HG02852 (cell line): ENCODE measurements at regions not wholly inside any gene's neighbourhood (a gene's known extent, or its start where the extent isn't known, plus 50 kb on each side); places are given as distances from the start of the nearest gene placed in this dataset.

Experiments
- ATAC-seq: cut with Tn5 transposase; IDR thresholded peaks from one replicate; pipeline ENCODE4 v1.9.1; 2021; ENCODE audit warnings: mild to moderate bottlenecking, moderate library complexity; ENCODE audit not compliant: unreplicated experiment

- no peak for ATAC-seq
These were observed 85.2 kb upstream of the PFKP start for GRCh38 chr10:2982146-2982545.

GRCh38 chr10:2981361-2981801, 86.0 kb upstream of the PFKP start:
- ATAC-seq = no peak

GRCh38 chr10:2980791-2981360, 86.5 kb upstream of the PFKP start:
- ATAC-seq = no peak

- no peak for ATAC-seq
These were observed 87.2 kb upstream of the PFKP start for GRCh38 chr10:2980116-2980515.

- no peak for ATAC-seq
These were observed 88.0 kb upstream of the PFKP start for GRCh38 chr10:2979306-2979705.

- ATAC-seq = no peak
These were observed 88.6 kb upstream of the PFKP start for GRCh38 chr10:2978574-2979273.

GRCh38 chr10:2978111-2978510, 89.2 kb upstream of the PFKP start:
- no peak for ATAC-seq

GRCh38 chr10:2974503-2975207, 92.7 kb upstream of the PFKP start:
- ATAC-seq = no peak

- no peak for ATAC-seq
These were observed 93.3 kb upstream of the PFKP start for GRCh38 chr10:2974083-2974482.

- ATAC-seq = no peak
These were observed 94.5 kb upstream of the PFKP start for GRCh38 chr10:2972810-2973209.

GRCh38 chr10:2972216-2972615, 95.1 kb upstream of the PFKP start:
- no peak for ATAC-seq

- ATAC-seq = no peak
These were observed 97.0 kb upstream of the PFKP start for GRCh38 chr10:2970190-2970823.

- ATAC-seq = no peak
These were observed 98.8 kb upstream of the PFKP start for GRCh38 chr10:2968401-2969058.

GRCh38 chr10:2966134-2966533, 101.2 kb upstream of the PFKP start:
- no peak for ATAC-seq

GRCh38 chr10:2964632-2965296, 102.6 kb upstream of the PFKP start:
- no peak for ATAC-seq

GRCh38 chr10:2963889-2964631, 103.3 kb upstream of the PFKP start:
- ATAC-seq = no peak

- no peak for ATAC-seq
These were observed 105.2 kb upstream of the PFKP start for GRCh38 chr10:2962194-2962593.

- no peak for ATAC-seq
These were observed 108.7 kb upstream of the PFKP start for GRCh38 chr10:2958659-2959058.

GRCh38 chr10:2957785-2958184, 109.6 kb upstream of the PFKP start:
- ATAC-seq = no peak

- ATAC-seq = no peak
These were observed 112.3 kb upstream of the PFKP start for GRCh38 chr10:2955064-2955463.
